ENCODE measurements at regions not wholly inside any gene's neighbourhood (a gene's known extent, or its start where the extent isn't known, plus 50 kb on each side); places are given as distances from the start of the nearest gene placed in this dataset.

- TF ChIP-seq CTCF (IDR thresholded peaks at IDR 0.05) (no peak), POLR2AphosphoS5 (IDR thresholded peaks at IDR 0.05) (no peak), EP300 (IDR thresholded peaks at IDR 0.05) (no peak)
Measured at GRCh38 chr2:5231287-5231686, 460.9 kb upstream of the SOX11 start.
